ENCODE measurements at regions not wholly inside any gene's neighbourhood (a gene's known extent, or its start where the extent isn't known, plus 50 kb on each side); places are given as distances from the start of the nearest gene placed in this dataset.

GRCh38 chr15:47394286-47394809, 323.0 kb upstream of the SEMA6D start:
- TF ChIP-seq EZH2 (IDR thresholded peaks at IDR 0.05; ENCODE audit: borderline replicate concordance, low read depth, low read length, poor library complexity, severe bottlenecking) (no peak), CTCF (conservative IDR thresholded peaks at IDR 0.05; ENCODE audit: low read depth, low read length) (no peak)
